ENCODE measurements at regions not wholly inside any gene's neighbourhood (a gene's known extent, or its start where the extent isn't known, plus 50 kb on each side); places are given as distances from the start of the nearest gene placed in this dataset.

DNA sequence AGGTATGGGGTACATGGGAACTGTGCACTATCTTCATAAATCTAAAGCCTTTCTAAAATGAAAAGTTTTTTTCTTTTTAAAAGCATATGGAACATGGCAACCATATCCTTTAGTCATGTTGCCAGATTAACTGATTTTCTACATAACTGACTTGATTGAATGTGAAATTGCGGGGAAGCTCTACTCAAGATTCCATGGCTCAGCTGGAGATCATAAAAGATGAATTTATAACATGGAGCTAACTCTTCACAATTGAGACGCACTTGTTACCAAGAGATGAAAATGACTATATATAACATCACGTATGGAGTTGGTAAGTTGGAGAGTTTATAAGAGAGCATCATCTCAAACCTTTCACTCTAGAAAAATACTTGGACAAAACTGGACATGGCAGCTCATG lies 190.2 kb upstream of the MYO3A start:
- Histone ChIP-seq H3K27me3 (ENCODE audit: control insufficient read depth in 2 of 2, insufficient read depth in 2 of 2, low read length in 2 of 2) (peaks cover 8 to 12% of the 10 kb centered on the region in 2 donors), H3K36me3 (replicated peaks in 1 of 2; ENCODE audit: control insufficient read depth in 1 of 2, insufficient read depth in 2 of 2, low read length in 2 of 2) (no peaks in the 10 kb centered on the region), H2AFZ (ENCODE audit: insufficient read depth, low read depth, low read length, poor library complexity, severe bottlenecking) (no peak overlapping the region), H3K9ac (ENCODE audit: insufficient read depth, low read length, poor library complexity, severe bottlenecking) (no peak overlapping the region), H3K79me2 (ENCODE audit: insufficient read depth, low read length) (no peaks in the 10 kb centered on the region), H3K27ac (ENCODE audit: low read depth in 1 of 2, low read length in 2 of 2) (no peak overlapping the region), H3K9me3 (replicated peaks in 1 of 2; ENCODE audit: control insufficient read depth in 1 of 2, insufficient read depth in 1 of 2, low read length in 2 of 2) (no peaks in the 10 kb centered on the region), H3K4me3 (replicated peaks in 1 of 3; ENCODE audit: low read depth in 2 of 3, low read length in 3 of 3) (no peak overlapping the region), H4K20me1 (ENCODE audit: insufficient read depth, low read length) (no peaks in the 10 kb centered on the region), H3K4me2 (replicated peaks; ENCODE audit: extremely low read depth, low read length, poor library complexity, severe bottlenecking) (no peak overlapping the region), H3K4me1 (ENCODE audit: control insufficient read depth in 1 of 2, insufficient read depth in 2 of 2, low read length in 2 of 2) (no peaks in the 10 kb centered on the region)
- TF ChIP-seq, protein P1, sequence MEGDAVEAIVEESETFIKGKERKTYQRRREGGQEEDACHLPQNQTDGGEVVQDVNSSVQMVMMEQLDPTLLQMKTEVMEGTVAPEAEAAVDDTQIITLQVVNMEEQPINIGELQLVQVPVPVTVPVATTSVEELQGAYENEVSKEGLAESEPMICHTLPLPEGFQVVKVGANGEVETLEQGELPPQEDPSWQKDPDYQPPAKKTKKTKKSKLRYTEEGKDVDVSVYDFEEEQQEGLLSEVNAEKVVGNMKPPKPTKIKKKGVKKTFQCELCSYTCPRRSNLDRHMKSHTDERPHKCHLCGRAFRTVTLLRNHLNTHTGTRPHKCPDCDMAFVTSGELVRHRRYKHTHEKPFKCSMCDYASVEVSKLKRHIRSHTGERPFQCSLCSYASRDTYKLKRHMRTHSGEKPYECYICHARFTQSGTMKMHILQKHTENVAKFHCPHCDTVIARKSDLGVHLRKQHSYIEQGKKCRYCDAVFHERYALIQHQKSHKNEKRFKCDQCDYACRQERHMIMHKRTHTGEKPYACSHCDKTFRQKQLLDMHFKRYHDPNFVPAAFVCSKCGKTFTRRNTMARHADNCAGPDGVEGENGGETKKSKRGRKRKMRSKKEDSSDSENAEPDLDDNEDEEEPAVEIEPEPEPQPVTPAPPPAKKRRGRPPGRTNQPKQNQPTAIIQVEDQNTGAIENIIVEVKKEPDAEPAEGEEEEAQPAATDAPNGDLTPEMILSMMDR (IDR thresholded peaks at IDR 0.05), result no peak
- Mint-ChIP-seq H3K4me1 (no peaks in the 10 kb centered on the region), H3K9me3 (peaks cover 0 to 4% (median 0%) of the 10 kb centered on the region in 7 donors), H3K27ac (no peak overlapping the region), H3K27me3 (ENCODE audit: low read depth in 3 of 3) (peaks cover 9 to 30% (median 11%) of the 10 kb centered on the region in 3 donors), H3K4me3 (no peak overlapping the region), H3K36me3 (no peaks in the 10 kb centered on the region)
- intact Hi-C loops (cut with micrococcal nuclease), result no loop called here
- no peak for DNase-seq
- no CpG with 5 or more reads among the region's 3 CpGs for WGBS (ENCODE audit: insufficient coverage)

DNA sequence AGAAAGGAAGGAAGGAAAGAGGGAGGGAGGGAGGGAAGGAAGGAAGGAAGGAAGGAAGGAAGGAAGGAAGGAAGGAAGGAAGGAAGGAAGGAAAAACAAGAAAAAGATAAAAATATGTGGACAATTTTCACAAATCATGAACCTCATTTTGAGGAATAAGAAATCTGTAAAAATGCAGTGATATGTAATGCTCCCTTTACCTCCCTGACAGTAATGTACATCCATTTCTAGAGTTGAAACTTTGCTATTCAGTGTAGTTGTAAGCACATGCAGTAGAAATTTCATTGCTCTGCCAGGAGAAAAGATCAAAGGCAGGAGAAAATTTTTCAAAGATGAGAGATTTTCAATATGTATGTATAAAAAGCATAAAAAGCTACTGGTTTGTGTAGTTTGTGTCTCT lies 189.5 kb upstream of the MYO3A start:
- no peaks in the 10 kb centered on the region for H3K79me2 ChIP-seq (ENCODE audit: insufficient read depth, low read length)
- no peaks in the 10 kb centered on the region for H3K36me3 ChIP-seq (replicated peaks in 1 of 2; ENCODE audit: control insufficient read depth in 1 of 2, insufficient read depth in 2 of 2, low read length in 2 of 2)
- H3K36me3 Mint-ChIP-seq, result no peaks in the 10 kb centered on the region
- TF ChIP-seq, protein P1 (IDR thresholded peaks at IDR 0.05), result no peak
- no peak overlapping the region for H2AFZ ChIP-seq (ENCODE audit: insufficient read depth, low read depth, low read length, poor library complexity, severe bottlenecking)
- peaks cover 0 to 4% (median 0%) of the 10 kb centered on the region in 7 donors for H3K9me3 Mint-ChIP-seq
- peaks cover 9 to 30% (median 9%) of the 10 kb centered on the region in 3 donors for H3K27me3 Mint-ChIP-seq (ENCODE audit: low read depth in 3 of 3)
- H3K9ac ChIP-seq (ENCODE audit: insufficient read depth, low read length, poor library complexity, severe bottlenecking), result no peak overlapping the region
- H3K4me3 Mint-ChIP-seq, result no peak overlapping the region
- peaks cover 8 to 12% of the 10 kb centered on the region in 2 donors for H3K27me3 ChIP-seq (ENCODE audit: control insufficient read depth in 2 of 2, insufficient read depth in 2 of 2, low read length in 2 of 2)
- H3K9me3 ChIP-seq (replicated peaks in 1 of 2; ENCODE audit: control insufficient read depth in 1 of 2, insufficient read depth in 1 of 2, low read length in 2 of 2), result no peaks in the 10 kb centered on the region
- no peaks in the 10 kb centered on the region for H3K4me1 Mint-ChIP-seq
- H3K27ac ChIP-seq (ENCODE audit: low read depth in 1 of 2, low read length in 2 of 2), result no peak overlapping the region
- no peaks in the 10 kb centered on the region for H3K4me1 ChIP-seq (ENCODE audit: control insufficient read depth in 1 of 2, insufficient read depth in 2 of 2, low read length in 2 of 2)
- no peak overlapping the region for H3K27ac Mint-ChIP-seq
- no peak overlapping the region for H3K4me3 ChIP-seq (replicated peaks in 1 of 3; ENCODE audit: low read depth in 2 of 3, low read length in 3 of 3)
- no peaks in the 10 kb centered on the region for H4K20me1 ChIP-seq (ENCODE audit: insufficient read depth, low read length)
- DNase-seq, result no peak
- no peak overlapping the region for H3K4me2 ChIP-seq (replicated peaks; ENCODE audit: extremely low read depth, low read length, poor library complexity, severe bottlenecking)
- intact Hi-C loops (cut with micrococcal nuclease), result no loop called here
